Nephron (organoid): ENCODE measurements at regions not wholly inside any gene's neighbourhood (a gene's known extent, or its start where the extent isn't known, plus 50 kb on each side); places are given as distances from the start of the nearest gene placed in this dataset.

Source experiments
- H3K27ac Mint-ChIP-seq, 3 experiments: 2 replicates each; pipeline ENCODE4 v1.8.0; 2020; ENCODE audit warnings: mixed read lengths in 3 of 3, mild to moderate bottlenecking in 2 of 3, moderate library complexity in 1 of 3
- H3K27me3 Mint-ChIP-seq: 2 replicates; pipeline ENCODE4 v1.8.0; 2021; ENCODE audit warnings: low read depth, mild to moderate bottlenecking, moderate library complexity, mixed read lengths
- H3K36me3 Mint-ChIP-seq: 2 replicates; pipeline ENCODE4 v1.8.0; 2020; ENCODE audit warnings: low read depth, mixed read lengths
- H3K4me1 Mint-ChIP-seq: 2 replicates; pipeline ENCODE4 v1.8.0; 2020; ENCODE audit warnings: mixed read lengths
- H3K4me3 Mint-ChIP-seq, 3 experiments: 2 replicates each; pipeline ENCODE4 v1.8.0; 2020; ENCODE audit warnings: mild to moderate bottlenecking in 3 of 3, mixed read lengths in 3 of 3, moderate library complexity in 2 of 3
- H3K9me3 Mint-ChIP-seq: 2 replicates; pipeline ENCODE4 v1.8.0; 2020; ENCODE audit warnings: mixed read lengths
- TF ChIP-seq, protein P1 (sequence below), 3 experiments: fragments of 200-600 bp; sonication (generic); IDR thresholded peaks; one replicate each; pipeline ENCODE4 v1.5.0; 2021; ENCODE audit warnings: antibody characterized with exemption in 3 of 3; ENCODE audit not compliant: unreplicated experiment in 3 of 3

DNA sequence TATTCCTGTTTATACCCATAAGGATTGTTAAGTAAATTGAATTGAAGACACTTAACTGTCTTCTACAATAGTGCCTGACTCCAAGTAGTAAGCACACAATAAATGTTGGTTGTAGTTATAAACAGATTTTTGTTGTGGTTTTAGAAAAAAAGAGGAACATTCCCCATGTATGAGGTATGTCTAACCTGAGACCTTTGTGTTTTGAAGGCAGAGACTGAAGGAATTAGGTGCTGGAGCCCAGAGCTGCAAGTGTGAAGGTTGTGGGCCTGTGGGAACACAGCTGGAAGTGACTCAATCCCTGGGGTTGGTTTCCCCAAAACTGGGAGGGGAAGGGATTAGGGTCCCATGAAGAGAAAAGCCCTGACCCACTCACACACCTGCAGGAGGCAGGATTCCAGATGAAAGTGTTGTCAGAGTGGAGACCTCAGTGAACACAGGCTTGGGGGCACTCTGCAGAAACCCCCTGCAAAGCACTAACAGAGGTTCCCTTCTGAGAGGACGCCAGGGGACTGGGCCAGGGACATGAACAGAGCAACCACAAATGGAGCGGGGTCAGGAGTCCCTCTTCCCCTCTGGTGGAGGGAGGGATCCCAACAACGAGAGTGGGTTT, 265.1 kb upstream of the KLF14 start:
- Mint-ChIP-seq H3K36me3 (no peaks in the 10 kb centered on the region), H3K27ac (no peak overlapping the region), H3K4me3 (no peak overlapping the region), H3K4me1 (peaks cover 43% of the 10 kb centered on the region), H3K27me3 (no peaks in the 10 kb centered on the region), H3K9me3 (no peaks in the 10 kb centered on the region)
- TF ChIP-seq, protein P1, sequence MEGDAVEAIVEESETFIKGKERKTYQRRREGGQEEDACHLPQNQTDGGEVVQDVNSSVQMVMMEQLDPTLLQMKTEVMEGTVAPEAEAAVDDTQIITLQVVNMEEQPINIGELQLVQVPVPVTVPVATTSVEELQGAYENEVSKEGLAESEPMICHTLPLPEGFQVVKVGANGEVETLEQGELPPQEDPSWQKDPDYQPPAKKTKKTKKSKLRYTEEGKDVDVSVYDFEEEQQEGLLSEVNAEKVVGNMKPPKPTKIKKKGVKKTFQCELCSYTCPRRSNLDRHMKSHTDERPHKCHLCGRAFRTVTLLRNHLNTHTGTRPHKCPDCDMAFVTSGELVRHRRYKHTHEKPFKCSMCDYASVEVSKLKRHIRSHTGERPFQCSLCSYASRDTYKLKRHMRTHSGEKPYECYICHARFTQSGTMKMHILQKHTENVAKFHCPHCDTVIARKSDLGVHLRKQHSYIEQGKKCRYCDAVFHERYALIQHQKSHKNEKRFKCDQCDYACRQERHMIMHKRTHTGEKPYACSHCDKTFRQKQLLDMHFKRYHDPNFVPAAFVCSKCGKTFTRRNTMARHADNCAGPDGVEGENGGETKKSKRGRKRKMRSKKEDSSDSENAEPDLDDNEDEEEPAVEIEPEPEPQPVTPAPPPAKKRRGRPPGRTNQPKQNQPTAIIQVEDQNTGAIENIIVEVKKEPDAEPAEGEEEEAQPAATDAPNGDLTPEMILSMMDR (IDR thresholded peaks at IDR 0.05; ENCODE audit: unreplicated experiment in 3 of 3) = no peak

DNA sequence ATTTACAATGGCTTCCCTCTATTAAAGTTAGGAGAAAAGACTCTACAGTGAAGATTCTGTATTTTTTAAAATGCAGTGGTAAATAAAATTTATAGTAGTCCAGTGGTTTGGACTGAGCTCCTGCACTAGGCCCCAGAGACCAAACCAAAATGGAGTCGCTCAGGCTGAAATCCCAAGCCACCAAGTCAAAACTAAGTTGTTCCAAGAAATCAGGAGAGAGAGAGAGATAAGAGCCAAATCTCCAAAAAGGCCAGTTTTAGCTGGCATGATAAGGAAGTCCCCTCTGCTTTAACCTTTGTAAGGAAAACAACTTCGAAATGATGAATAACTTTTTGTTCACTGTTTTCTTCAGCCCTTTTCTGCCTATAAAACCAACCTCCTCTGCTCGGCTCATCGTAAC, 265.9 kb upstream of the KLF14 start:
- Mint-ChIP-seq H3K27me3 (no peaks in the 10 kb centered on the region), H3K4me1 (peaks cover 35% of the 10 kb centered on the region), H3K4me3 (no peak overlapping the region), H3K9me3 (no peaks in the 10 kb centered on the region), H3K27ac (no peak overlapping the region), H3K36me3 (no peaks in the 10 kb centered on the region)
- TF ChIP-seq, protein P1 (IDR thresholded peaks at IDR 0.05; ENCODE audit: unreplicated experiment in 3 of 3) = no peak

DNA sequence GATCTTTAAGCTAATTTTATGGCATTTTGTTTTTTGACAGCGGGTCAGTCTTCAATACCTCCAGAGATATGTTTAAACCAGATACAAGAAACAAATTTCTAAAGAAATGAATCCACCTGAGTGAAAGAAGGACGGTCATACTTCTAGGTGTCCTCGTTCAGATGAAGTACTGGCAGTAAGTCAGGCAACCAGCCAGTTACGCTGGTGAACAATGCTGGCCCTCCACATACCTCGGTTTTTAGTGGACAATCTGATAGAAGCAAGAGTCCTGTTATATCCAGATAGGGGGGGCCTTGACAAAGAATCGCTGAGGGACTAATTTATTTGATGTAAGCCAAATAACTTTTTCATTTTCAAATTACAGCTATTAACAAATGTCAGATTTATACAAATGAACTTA, 266.4 kb upstream of the KLF14 start:
- no peak overlapping the region for H3K4me3 Mint-ChIP-seq
- H3K9me3 Mint-ChIP-seq = no peaks in the 10 kb centered on the region
- no peak overlapping the region for H3K27ac Mint-ChIP-seq
- H3K4me1 Mint-ChIP-seq = peaks cover 31% of the 10 kb centered on the region
- TF ChIP-seq, protein P1 (IDR thresholded peaks at IDR 0.05; ENCODE audit: unreplicated experiment in 3 of 3) = no peak
- no peaks in the 10 kb centered on the region for H3K36me3 Mint-ChIP-seq
- H3K27me3 Mint-ChIP-seq = no peaks in the 10 kb centered on the region

DNA sequence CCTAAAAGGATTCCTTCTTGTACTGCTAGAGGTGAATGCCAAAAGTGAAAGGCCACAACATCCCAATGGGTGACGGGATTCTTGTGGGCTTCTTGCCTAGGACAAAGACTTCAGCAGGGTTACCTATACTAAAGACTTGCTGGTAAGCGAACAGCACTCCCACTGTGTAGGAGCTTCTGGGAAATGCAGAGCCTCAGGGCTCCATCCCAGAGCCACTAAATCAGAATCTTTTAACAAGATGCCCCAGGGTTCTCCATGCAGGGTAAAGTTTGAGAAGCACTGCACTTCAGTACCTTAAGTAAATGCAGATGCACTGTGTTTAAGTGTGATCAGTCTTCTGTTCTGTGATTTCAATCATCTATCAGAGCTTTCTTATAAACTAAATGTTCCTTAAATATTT, 266.9 kb upstream of the KLF14 start:
- Mint-ChIP-seq H3K4me3 (no peak overlapping the region), H3K27ac (no peak overlapping the region), H3K4me1 (peaks cover 26% of the 10 kb centered on the region), H3K9me3 (no peaks in the 10 kb centered on the region), H3K27me3 (no peaks in the 10 kb centered on the region), H3K36me3 (no peaks in the 10 kb centered on the region)
- TF ChIP-seq, protein P1 (IDR thresholded peaks at IDR 0.05; ENCODE audit: unreplicated experiment in 3 of 3) = no peak

DNA sequence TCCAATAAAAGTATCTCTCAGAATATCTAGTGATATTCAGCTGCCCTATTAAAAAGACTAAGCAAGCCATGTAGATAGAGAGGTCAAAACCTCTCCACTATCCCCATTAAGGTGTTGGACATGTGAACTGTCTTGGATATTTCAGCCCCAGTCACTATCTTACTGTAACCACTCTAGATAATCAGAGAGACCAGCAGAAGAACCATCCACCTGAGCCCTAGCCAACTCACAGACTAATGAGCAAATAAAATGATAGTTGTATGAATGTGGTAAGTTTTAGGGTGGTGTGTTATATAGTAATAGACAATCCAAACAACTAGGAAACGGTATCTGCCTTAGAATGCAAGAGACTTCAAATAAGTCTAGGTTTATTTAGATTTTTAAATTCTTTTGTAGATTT, 268.6 kb upstream of the KLF14 start:
- Mint-ChIP-seq H3K36me3 (no peaks in the 10 kb centered on the region), H3K4me1 (peaks cover 14% of the 10 kb centered on the region), H3K27ac (no peak overlapping the region), H3K9me3 (no peaks in the 10 kb centered on the region), H3K4me3 (no peak overlapping the region), H3K27me3 (no peaks in the 10 kb centered on the region)
- TF ChIP-seq, protein P1 (IDR thresholded peaks at IDR 0.05; ENCODE audit: unreplicated experiment in 3 of 3) = no peak

DNA sequence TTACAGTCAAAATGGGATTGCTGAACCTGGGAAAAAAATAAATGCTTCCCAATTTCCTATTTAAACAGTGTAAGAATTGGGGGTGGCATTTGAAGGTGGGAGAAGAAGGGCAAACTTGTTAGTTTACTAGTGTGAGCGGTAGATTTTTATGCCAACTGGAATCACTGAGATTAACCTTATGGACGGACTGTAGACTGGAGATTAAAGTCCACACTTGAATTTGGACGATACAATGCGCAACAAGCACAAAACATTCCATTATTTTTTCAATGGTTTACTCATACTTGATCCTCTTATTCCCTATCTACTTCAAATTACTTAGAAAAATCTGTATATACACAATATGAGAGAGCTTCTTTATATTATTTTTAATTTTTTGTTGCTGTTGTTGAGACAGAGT, 269.6 kb upstream of the KLF14 start:
- Mint-ChIP-seq H3K4me3 (no peak overlapping the region), H3K9me3 (no peaks in the 10 kb centered on the region), H3K27ac (no peak overlapping the region), H3K36me3 (no peaks in the 10 kb centered on the region), H3K4me1 (peaks cover 13% of the 10 kb centered on the region), H3K27me3 (no peaks in the 10 kb centered on the region)
- TF ChIP-seq, protein P1 (IDR thresholded peaks at IDR 0.05; ENCODE audit: unreplicated experiment in 3 of 3) = no peak
